Rectal smooth muscle tissue (tissue), 1 donor: ENCODE measurements at regions not wholly inside any gene's neighbourhood (a gene's known extent, or its start where the extent isn't known, plus 50 kb on each side); places are given as distances from the start of the nearest gene placed in this dataset.

ENCODE experiments used
- H3K27ac ChIP-seq: one replicate; pipeline ENCODE4 v1.7.0; 2013; ENCODE audit warnings: low read depth, low read length, inconsistent platforms
- H3K27me3 ChIP-seq: one replicate; pipeline ENCODE4 v1.7.0; 2013; ENCODE audit warnings: low read length; ENCODE audit not compliant: control insufficient read depth, insufficient read depth
- H3K36me3 ChIP-seq: one replicate; pipeline ENCODE4 v1.7.0; 2013; ENCODE audit warnings: low read length; ENCODE audit not compliant: control insufficient read depth, insufficient read depth
- H3K4me1 ChIP-seq: one replicate; pipeline ENCODE4 v1.7.0; 2013; ENCODE audit warnings: low read length; ENCODE audit not compliant: control insufficient read depth, insufficient read depth
- H3K4me3 ChIP-seq: one replicate; pipeline ENCODE4 v1.7.0; 2013; ENCODE audit warnings: low read length
- H3K9ac ChIP-seq: one replicate; pipeline ENCODE4 v1.7.0; 2013; ENCODE audit warnings: low read length

GRCh38 chr7:1329261-1329660, 96.6 kb downstream of the UNCX start:
- Histone ChIP-seq H3K36me3 (no peaks in the 10 kb centered on the region), H3K9ac (no peak overlapping the region), H3K27ac (no peak overlapping the region), H3K27me3 (peaks cover 5% of the 10 kb centered on the region), H3K4me3 (no peak overlapping the region), H3K4me1 (no peaks in the 10 kb centered on the region)

- no peaks in the 10 kb centered on the region for H3K36me3 ChIP-seq
- H3K4me3 ChIP-seq = no peak overlapping the region
- no peaks in the 10 kb centered on the region for H3K4me1 ChIP-seq
- no peak overlapping the region for H3K9ac ChIP-seq
- H3K27me3 ChIP-seq = peaks cover 5% of the 10 kb centered on the region
- no peak overlapping the region for H3K27ac ChIP-seq
Measured at GRCh38 chr7:1329966-1330800, 97.5 kb downstream of the UNCX start.

- Histone ChIP-seq H3K9ac (no peak overlapping the region), H3K4me3 (no peak overlapping the region), H3K4me1 (no peaks in the 10 kb centered on the region), H3K27me3 (peaks cover 5% of the 10 kb centered on the region), H3K27ac (no peak overlapping the region), H3K36me3 (no peaks in the 10 kb centered on the region)
Measured at GRCh38 chr7:1330801-1331425, 98.2 kb downstream of the UNCX start.

- Histone ChIP-seq H3K4me3 (no peak overlapping the region), H3K27me3 (peaks cover 5% of the 10 kb centered on the region)
Measured at GRCh38 chr7:1331561-1332467, 99.1 kb downstream of the UNCX start.

GRCh38 chr7:1336509-1336908, 103.8 kb downstream of the UNCX start:
- Histone ChIP-seq H3K36me3 (no peaks in the 10 kb centered on the region), H3K4me3 (no peak overlapping the region), H3K4me1 (no peaks in the 10 kb centered on the region), H3K27ac (no peak overlapping the region), H3K9ac (no peak overlapping the region), H3K27me3 (no peaks in the 10 kb centered on the region)

More at GRCh38 chr7:1331561-1332467, 99.1 kb downstream of the UNCX start:
- Histone ChIP-seq H3K36me3 (no peaks in the 10 kb centered on the region), H3K27ac (no peak overlapping the region), H3K4me1 (no peaks in the 10 kb centered on the region), H3K9ac (no peak overlapping the region)

- H3K27me3 ChIP-seq = peaks cover 2% of the 10 kb centered on the region
Measured at GRCh38 chr7:1339611-1340010, 106.9 kb downstream of the UNCX start.

GRCh38 chr7:1340031-1340430, 107.4 kb downstream of the UNCX start:
- H3K27ac ChIP-seq = no peak overlapping the region
- no peaks in the 10 kb centered on the region for H3K4me1 ChIP-seq
- H3K9ac ChIP-seq = no peak overlapping the region
- H3K4me3 ChIP-seq = no peak overlapping the region
- H3K27me3 ChIP-seq = peaks cover 2% of the 10 kb centered on the region
- no peaks in the 10 kb centered on the region for H3K36me3 ChIP-seq

More at GRCh38 chr7:1339611-1340010, 106.9 kb downstream of the UNCX start:
- no peak overlapping the region for H3K27ac ChIP-seq
- no peak overlapping the region for H3K9ac ChIP-seq
- H3K36me3 ChIP-seq = no peaks in the 10 kb centered on the region
- no peak overlapping the region for H3K4me3 ChIP-seq
- H3K4me1 ChIP-seq = no peaks in the 10 kb centered on the region

GRCh38 chr7:1340461-1341360, 108.0 kb downstream of the UNCX start:
- Histone ChIP-seq H3K27ac (no peak overlapping the region), H3K4me3 (no peak overlapping the region), H3K36me3 (no peaks in the 10 kb centered on the region), H3K4me1 (no peaks in the 10 kb centered on the region), H3K9ac (no peak overlapping the region), H3K27me3 (peaks cover 2% of the 10 kb centered on the region)

GRCh38 chr7:1341361-1342089, 108.9 kb downstream of the UNCX start:
- Histone ChIP-seq H3K9ac (no peak overlapping the region), H3K27ac (no peak overlapping the region), H3K27me3 (peaks cover 3% of the 10 kb centered on the region), H3K4me1 (no peaks in the 10 kb centered on the region), H3K36me3 (no peaks in the 10 kb centered on the region), H3K4me3 (no peak overlapping the region)

GRCh38 chr7:1342090-1342640, 109.5 kb downstream of the UNCX start:
- H3K27me3 ChIP-seq = peaks cover 6% of the 10 kb centered on the region
- no peaks in the 10 kb centered on the region for H3K36me3 ChIP-seq
- no peaks in the 10 kb centered on the region for H3K4me1 ChIP-seq
- H3K4me3 ChIP-seq = no peak overlapping the region
- H3K9ac ChIP-seq = no peak overlapping the region
- H3K27ac ChIP-seq = no peak overlapping the region

- no peaks in the 10 kb centered on the region for H3K36me3 ChIP-seq
- no peak overlapping the region for H3K4me3 ChIP-seq
- peaks cover 6% of the 10 kb centered on the region for H3K27me3 ChIP-seq
- no peak overlapping the region for H3K9ac ChIP-seq
- H3K27ac ChIP-seq = no peak overlapping the region
- H3K4me1 ChIP-seq = no peaks in the 10 kb centered on the region
Measured at GRCh38 chr7:1343551-1343950, 110.9 kb downstream of the UNCX start.
